Immature natural killer cell (primary cell): ENCODE measurements at regions not wholly inside any gene's neighbourhood (a gene's known extent, or its start where the extent isn't known, plus 50 kb on each side); places are given as distances from the start of the nearest gene placed in this dataset.
"Not testable (repeated sequence)": the region's sequence is repeated elsewhere in the genome, so short reads cannot be mapped to it uniquely, and the experiment has no call there.

Source experiments
- DNase-seq, 3 donors: peaks; one replicate each; pipeline ENCODE4 v3.0.0; 2022; ENCODE audit warnings: mixed read lengths in 1 of 3
- H3K27ac Mint-ChIP-seq, 6 donors: one replicate each; pipeline ENCODE4 v1.8.0; 2020; ENCODE audit warnings: mixed read lengths in 6 of 6, mild to moderate bottlenecking in 5 of 6, inconsistent platforms in 4 of 6, moderate library complexity in 3 of 6
- H3K27me3 Mint-ChIP-seq, 3 donors: one replicate each; pipeline ENCODE4 v1.8.0; 2020 to 2021; ENCODE audit warnings: low read depth in 3 of 3, mild to moderate bottlenecking in 3 of 3, mixed read lengths in 3 of 3, moderate library complexity in 3 of 3, inconsistent platforms in 1 of 3
- H3K36me3 Mint-ChIP-seq, 3 donors: one replicate each; pipeline ENCODE4 v1.8.0; 2020; ENCODE audit warnings: mixed read lengths in 3 of 3, inconsistent platforms in 2 of 3, mild to moderate bottlenecking in 2 of 3
- H3K4me1 Mint-ChIP-seq, 2 donors: one replicate each; pipeline ENCODE4 v1.8.0; 2020; ENCODE audit warnings: inconsistent platforms in 2 of 2, mild to moderate bottlenecking in 2 of 2, mixed read lengths in 2 of 2, moderate library complexity in 1 of 2
- H3K4me3 Mint-ChIP-seq, 5 donors: one replicate each; pipeline ENCODE4 v1.8.0; 2020; ENCODE audit warnings: mild to moderate bottlenecking in 5 of 5, mixed read lengths in 5 of 5, inconsistent platforms in 3 of 5, moderate library complexity in 3 of 5
- H3K9me3 Mint-ChIP-seq, 6 donors: one replicate each; pipeline ENCODE4 v1.8.0; 2020; ENCODE audit warnings: mild to moderate bottlenecking in 6 of 6, mixed read lengths in 6 of 6, inconsistent platforms in 4 of 6, moderate library complexity in 3 of 6

DNA sequence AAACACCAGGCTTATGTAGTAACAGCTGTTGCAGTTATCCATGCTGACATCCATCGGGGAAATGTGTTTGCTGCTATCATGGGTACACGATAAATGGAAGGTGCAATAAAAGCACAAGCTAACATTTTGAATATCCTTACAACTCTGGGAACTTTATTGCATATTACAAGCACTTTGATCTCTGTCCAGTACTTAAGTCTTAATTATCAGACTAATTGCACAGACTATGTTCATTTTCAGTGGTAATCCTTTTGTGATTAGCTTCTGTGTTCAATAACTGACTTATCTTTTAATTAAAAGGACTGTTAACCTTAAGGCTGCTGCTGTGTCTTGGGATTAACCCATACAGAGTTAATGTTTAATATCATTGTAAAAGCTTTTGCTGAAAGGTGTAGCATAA is 101.4 kb upstream of the ATP5MC3 start:
- DNase-seq: no peak
- H3K27ac Mint-ChIP-seq: no peak overlapping the region
- no peaks in the 10 kb centered on the region for H3K4me1 Mint-ChIP-seq
- H3K9me3 Mint-ChIP-seq: no peaks in the 10 kb centered on the region
- H3K27me3 Mint-ChIP-seq: peaks cover 2 to 8% (median 2%) of the 10 kb centered on the region in 3 donors
- H3K36me3 Mint-ChIP-seq: no peaks in the 10 kb centered on the region
- no peak overlapping the region for H3K4me3 Mint-ChIP-seq

DNA sequence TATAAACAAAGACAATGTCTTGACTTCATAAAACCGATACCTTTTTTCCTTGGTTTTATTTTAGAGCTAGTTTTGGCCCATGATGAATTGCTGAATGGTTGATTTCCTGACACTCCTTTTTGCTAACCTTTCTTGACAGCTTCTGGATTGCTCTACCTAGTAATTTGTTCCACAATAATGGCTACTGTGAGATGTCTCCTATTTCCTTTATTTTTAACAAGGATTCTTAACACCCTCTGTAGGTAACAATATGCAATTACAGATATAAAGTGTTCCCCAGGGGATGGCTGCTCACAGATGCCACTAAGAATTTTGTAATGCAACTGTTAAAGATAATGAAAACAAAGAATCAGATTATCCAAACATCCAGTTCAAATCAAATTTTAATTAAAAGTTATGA is 100.8 kb upstream of the ATP5MC3 start:
- H3K4me3 Mint-ChIP-seq: no peak overlapping the region
- H3K9me3 Mint-ChIP-seq: no peaks in the 10 kb centered on the region
- no peaks in the 10 kb centered on the region for H3K4me1 Mint-ChIP-seq
- DNase-seq: peak; percentile 10 to 46 (median 31)
- no peak overlapping the region for H3K27ac Mint-ChIP-seq
- H3K36me3 Mint-ChIP-seq: no peaks in the 10 kb centered on the region
- H3K27me3 Mint-ChIP-seq: peaks cover 2 to 8% (median 2%) of the 10 kb centered on the region in 3 donors

- DNase-seq: no peak
- Mint-ChIP-seq H3K27me3 (peaks cover 2 to 9% (median 6%) of the 10 kb centered on the region in 3 donors), H3K9me3 (no peaks in the 10 kb centered on the region), H3K4me1 (no peaks in the 10 kb centered on the region), H3K27ac (no peak overlapping the region), H3K36me3 (no peaks in the 10 kb centered on the region), H3K4me3 (no peak overlapping the region)
Measured at GRCh38 chr2:175277772-175278171, 96.3 kb upstream of the ATP5MC3 start.

DNA sequence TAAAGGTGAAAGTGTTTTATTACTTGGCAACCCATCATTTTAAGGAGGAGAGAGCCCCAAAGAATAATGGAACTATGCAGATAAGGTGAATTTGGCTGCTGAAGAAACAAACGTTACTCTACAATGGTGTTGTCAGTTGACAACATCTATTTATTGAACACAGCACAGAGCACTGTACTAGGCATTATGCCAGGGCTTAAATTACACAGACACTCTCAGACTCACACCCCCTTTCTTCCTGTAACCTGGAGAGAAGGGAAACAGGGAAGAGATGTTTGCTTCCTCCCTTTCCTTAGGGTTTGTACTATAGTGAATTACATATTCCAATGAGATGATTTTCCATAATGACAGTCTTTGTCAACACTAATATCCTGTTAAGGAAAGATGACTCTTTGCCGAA is 94.0 kb upstream of the ATP5MC3 start:
- DNase-seq: no peak
- peaks cover 3 to 10% (median 4%) of the 10 kb centered on the region in 3 donors for H3K27me3 Mint-ChIP-seq
- no peaks in the 10 kb centered on the region for H3K9me3 Mint-ChIP-seq
- peaks cover 0 to 5% of the 10 kb centered on the region in 2 donors for H3K4me1 Mint-ChIP-seq
- H3K4me3 Mint-ChIP-seq: no peak overlapping the region
- H3K27ac Mint-ChIP-seq: peak overlapping the region in 1 of 6 donors; percentile 26
- H3K36me3 Mint-ChIP-seq: no peaks in the 10 kb centered on the region

- H3K36me3 Mint-ChIP-seq: no peaks in the 10 kb centered on the region
- H3K4me3 Mint-ChIP-seq: no peak overlapping the region
- no peaks in the 10 kb centered on the region for H3K4me1 Mint-ChIP-seq
- peaks cover 1 to 3% (median 2%) of the 10 kb centered on the region in 3 donors for H3K27me3 Mint-ChIP-seq
- DNase-seq: no peak
- H3K27ac Mint-ChIP-seq: no peak overlapping the region
- no peaks in the 10 kb centered on the region for H3K9me3 Mint-ChIP-seq
Measured at GRCh38 chr2:175259164-175259563, 77.7 kb upstream of the ATP5MC3 start.

DNA sequence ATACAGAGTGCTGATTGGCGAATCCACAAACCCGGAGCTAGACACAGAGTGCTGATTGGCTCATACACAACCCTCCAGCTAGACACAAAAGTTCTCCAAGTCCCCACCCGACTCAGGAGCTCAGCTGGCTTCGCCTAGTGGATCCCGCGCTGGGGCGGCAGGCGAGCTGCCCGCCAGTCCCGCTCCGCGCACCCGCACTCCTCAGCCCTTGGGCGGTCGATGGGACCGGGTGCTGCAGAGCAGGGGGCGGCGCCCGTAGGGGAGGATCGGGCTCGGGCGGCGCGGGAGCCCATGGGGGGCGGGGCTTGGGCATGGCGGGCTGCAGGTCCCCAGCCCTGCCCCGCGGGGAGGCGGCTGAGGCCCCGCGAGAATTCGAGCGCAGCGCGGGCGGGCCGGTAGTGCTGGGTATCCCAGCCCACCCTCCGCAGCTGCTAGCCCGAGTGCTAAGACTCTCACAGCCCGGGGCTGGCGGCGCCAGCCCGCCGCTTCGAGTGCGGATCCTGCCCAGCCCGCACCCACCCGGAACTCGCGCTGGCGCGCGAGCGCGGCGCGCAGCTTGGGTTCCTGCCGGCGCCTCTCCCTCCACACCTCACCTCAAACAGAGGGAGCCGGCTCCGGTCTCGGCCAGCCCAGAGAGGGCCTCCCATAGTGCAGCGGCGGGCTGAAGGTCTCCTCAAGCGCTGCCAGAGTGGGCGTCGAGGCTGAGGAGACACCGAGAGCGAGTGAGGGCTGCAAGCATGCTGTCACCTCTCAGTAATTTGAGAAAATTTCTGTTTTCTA is 75.5 kb upstream of the ATP5MC3 start:
- no peak for DNase-seq
- Mint-ChIP-seq H3K4me1 (no peaks in the 10 kb centered on the region), H3K27me3 (peaks cover 4 to 7% (median 4%) of the 10 kb centered on the region in 3 donors), H3K9me3 (no peaks in the 10 kb centered on the region), H3K27ac (no peak overlapping the region), H3K36me3 (no peaks in the 10 kb centered on the region), H3K4me3 (no peak overlapping the region)

DNA sequence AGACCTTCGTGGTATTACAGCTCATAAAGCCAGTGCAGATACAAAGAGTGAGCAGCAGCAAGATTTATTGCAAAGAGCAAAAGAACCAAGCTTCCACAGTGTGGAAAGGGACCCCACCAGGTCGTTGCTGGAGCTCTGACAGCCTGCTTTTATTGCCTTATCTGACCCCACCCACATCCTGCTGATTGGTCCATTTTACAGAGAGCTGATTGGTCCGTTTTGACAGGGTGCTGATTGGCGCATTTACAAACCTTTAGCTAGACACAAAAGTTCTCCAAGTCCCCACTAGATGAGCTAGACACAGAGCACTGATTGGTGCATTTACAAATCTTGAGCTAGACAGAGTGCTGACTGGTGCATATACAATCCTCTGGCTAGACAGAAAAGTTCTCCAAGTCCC is 74.9 kb upstream of the ATP5MC3 start:
- not testable (repeated sequence) for H3K9me3 Mint-ChIP-seq, H3K4me3 Mint-ChIP-seq, H3K27ac Mint-ChIP-seq, H3K36me3 Mint-ChIP-seq, H3K27me3 Mint-ChIP-seq, DNase-seq, H3K4me1 Mint-ChIP-seq

- H3K27me3 Mint-ChIP-seq: peaks cover 3 to 7% (median 4%) of the 10 kb centered on the region in 3 donors
- H3K9me3 Mint-ChIP-seq: no peaks in the 10 kb centered on the region
Measured at GRCh38 chr2:175253871-175254270, 72.4 kb upstream of the ATP5MC3 start.

GRCh38 chr2:175251425-175252041 is 70.0 kb upstream of the ATP5MC3 start:
- peak in 1 of 3 donors; percentile 21 for DNase-seq

More at GRCh38 chr2:175253871-175254270, 72.4 kb upstream of the ATP5MC3 start:
- Mint-ChIP-seq H3K4me1 (no peaks in the 10 kb centered on the region), H3K36me3 (no peaks in the 10 kb centered on the region), H3K4me3 (no peak overlapping the region), H3K27ac (no peak overlapping the region)
- no peak for DNase-seq

DNA sequence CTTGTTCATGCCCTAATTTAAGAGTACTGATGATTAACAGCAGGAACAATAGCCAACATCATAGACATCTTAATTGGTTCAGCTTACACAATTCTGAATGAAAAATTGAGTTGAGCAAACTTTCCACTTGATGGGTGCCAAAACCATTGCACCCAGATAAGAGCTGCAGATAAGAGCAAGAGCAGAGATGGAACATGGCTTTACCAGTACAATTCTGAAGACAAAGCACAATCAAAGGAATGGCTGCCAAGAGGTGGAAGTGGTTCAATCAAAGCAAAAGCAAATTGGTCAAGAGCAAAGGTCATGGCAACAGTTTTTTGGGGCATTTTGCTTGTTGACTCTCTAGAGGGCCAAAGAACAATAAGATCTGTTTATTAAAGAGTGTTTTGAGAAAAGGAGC is 65.6 kb upstream of the ATP5MC3 start:
- Mint-ChIP-seq H3K4me1 (no peaks in the 10 kb centered on the region), H3K4me3 (no peak overlapping the region), H3K36me3 (peaks cover 0 to 4% (median 0%) of the 10 kb centered on the region in 3 donors), H3K27me3 (peaks cover 0 to 7% (median 5%) of the 10 kb centered on the region in 3 donors), H3K27ac (peak overlapping the region in 1 of 6 donors; percentile 25), H3K9me3 (no peaks in the 10 kb centered on the region)
- DNase-seq: no peak

More at GRCh38 chr2:175251425-175252041, 70.0 kb upstream of the ATP5MC3 start:
- Mint-ChIP-seq H3K4me3 (no peak overlapping the region), H3K36me3 (peaks cover 0 to 4% (median 0%) of the 10 kb centered on the region in 3 donors), H3K9me3 (no peaks in the 10 kb centered on the region), H3K27me3 (peaks cover 4 to 9% (median 9%) of the 10 kb centered on the region in 3 donors), H3K27ac (no peak overlapping the region), H3K4me1 (no peaks in the 10 kb centered on the region)

GRCh38 chr2:175244697-175245096 is 63.2 kb upstream of the ATP5MC3 start:
- Mint-ChIP-seq H3K9me3 (peaks cover 0 to 1% (median 0%) of the 10 kb centered on the region in 6 donors), H3K27ac (no peak overlapping the region), H3K4me1 (no peaks in the 10 kb centered on the region), H3K27me3 (peaks cover 4 to 8% (median 7%) of the 10 kb centered on the region in 3 donors), H3K4me3 (no peak overlapping the region), H3K36me3 (peaks cover 0 to 4% (median 0%) of the 10 kb centered on the region in 3 donors)
- DNase-seq: no peak

DNA sequence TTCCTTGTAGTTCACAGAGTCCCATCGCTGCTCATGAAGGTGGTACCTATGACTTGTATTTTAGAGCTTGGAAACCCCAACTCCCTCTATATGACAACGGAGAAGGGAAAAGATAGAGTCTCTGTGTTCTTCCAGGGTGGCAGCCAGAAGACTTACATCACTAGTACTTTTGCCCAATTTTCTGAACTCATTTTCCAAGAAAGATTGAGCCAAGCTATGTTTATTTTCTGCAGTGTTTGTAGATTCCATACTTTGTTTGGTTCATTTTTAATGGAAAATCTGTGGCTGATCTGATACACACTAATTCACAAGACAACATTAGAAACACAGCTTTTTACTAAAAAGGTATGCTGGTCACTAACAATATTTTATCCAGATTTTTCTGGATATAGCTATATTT is 60.2 kb upstream of the ATP5MC3 start:
- no peak overlapping the region for H3K4me3 Mint-ChIP-seq
- H3K27ac Mint-ChIP-seq: no peak overlapping the region
- no peaks in the 10 kb centered on the region for H3K36me3 Mint-ChIP-seq
- no peaks in the 10 kb centered on the region for H3K4me1 Mint-ChIP-seq
- H3K9me3 Mint-ChIP-seq: peaks cover 0 to 6% (median 0%) of the 10 kb centered on the region in 6 donors
- DNase-seq: no peak
- peaks cover 0 to 10% (median 4%) of the 10 kb centered on the region in 3 donors for H3K27me3 Mint-ChIP-seq

DNA sequence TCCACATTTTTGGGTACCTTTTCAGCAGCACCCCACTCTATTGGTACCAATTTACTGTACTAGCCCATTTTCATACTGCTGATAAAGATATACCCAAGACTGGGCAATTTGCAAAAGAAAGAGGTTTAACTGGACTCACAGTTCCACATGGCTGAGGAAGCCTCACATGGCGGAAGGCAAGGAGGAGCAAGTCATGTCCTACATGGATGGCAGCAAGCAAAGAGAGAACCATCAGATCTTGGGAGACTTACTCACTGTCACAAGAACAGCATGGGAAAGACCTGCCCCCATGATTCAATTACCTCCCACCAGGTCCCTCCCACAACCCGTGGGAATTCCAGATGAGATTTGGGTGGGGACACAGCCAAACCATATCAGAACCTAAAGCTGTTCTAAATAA is 58.5 kb upstream of the ATP5MC3 start:
- H3K36me3 Mint-ChIP-seq, H3K4me3 Mint-ChIP-seq, H3K4me1 Mint-ChIP-seq, DNase-seq, H3K27ac Mint-ChIP-seq, H3K9me3 Mint-ChIP-seq: not testable (repeated sequence)
- H3K27me3 Mint-ChIP-seq: peaks cover 0 to 10% (median 4%) of the 10 kb centered on the region in 3 donors

DNA sequence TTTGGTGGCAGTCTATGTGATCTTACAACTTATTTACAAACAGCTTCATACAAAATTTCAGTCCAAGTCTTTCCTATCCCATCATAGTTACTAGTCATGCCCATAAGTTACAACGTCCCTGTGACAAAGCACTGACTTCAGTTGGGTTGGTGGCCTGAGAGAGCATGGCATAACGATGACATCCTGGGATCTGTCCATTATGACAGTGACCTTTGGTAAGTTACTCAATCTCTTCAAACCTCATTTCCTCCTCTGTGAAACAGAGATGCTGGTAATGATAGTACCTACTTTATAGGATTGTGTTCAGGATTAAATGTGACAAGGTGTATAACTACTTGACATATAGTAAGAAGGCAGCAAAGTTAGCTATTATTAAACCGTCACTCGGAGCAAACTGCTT is 55.4 kb upstream of the ATP5MC3 start:
- H3K27ac Mint-ChIP-seq: no peak overlapping the region
- no peaks in the 10 kb centered on the region for H3K36me3 Mint-ChIP-seq
- peaks cover 3 to 10% (median 6%) of the 10 kb centered on the region in 3 donors for H3K27me3 Mint-ChIP-seq
- no peak overlapping the region for H3K4me3 Mint-ChIP-seq
- H3K9me3 Mint-ChIP-seq: peaks cover 0 to 6% (median 0%) of the 10 kb centered on the region in 6 donors
- no peaks in the 10 kb centered on the region for H3K4me1 Mint-ChIP-seq
- DNase-seq: no peak
